Stimulated activated CD4-positive, alpha-beta T cell treated with anti-CD3 and anti-CD28 coated beads, Interleukin-12 subunit alpha, Interleukin-12 subunit beta, amount 100 ng/mL, for 24 hours (primary cell): ENCODE measurements at regions not wholly inside any gene's neighbourhood (a gene's known extent, or its start where the extent isn't known, plus 50 kb on each side); places are given as distances from the start of the nearest gene placed in this dataset.

Source experiments
- DNase-seq, 2 experiments: peaks; one replicate each; pipeline ENCODE4 v3.0.0-alpha.2; 2020; ENCODE audit warnings: low read depth in 2 of 2

DNA sequence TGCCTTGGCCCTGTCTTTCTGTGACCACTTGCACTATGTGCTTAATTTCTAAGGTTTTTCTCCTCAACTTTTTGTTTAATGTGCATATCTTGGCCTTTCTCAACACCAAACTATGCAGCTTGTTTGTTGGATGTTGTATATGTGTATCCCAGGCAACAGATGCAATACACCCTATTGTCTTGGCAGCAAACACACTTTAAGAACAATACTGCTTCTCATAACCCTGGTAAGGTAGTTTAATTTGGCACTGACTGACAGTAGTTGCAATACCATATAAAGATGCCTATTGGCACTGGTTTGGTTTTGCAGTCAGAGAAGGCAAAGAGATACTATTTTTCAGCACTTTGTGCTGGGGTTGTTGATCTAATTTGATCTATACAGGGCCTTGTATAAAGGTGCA lies 360.7 kb upstream of the CWC22 start:
- no peak for DNase-seq

DNA sequence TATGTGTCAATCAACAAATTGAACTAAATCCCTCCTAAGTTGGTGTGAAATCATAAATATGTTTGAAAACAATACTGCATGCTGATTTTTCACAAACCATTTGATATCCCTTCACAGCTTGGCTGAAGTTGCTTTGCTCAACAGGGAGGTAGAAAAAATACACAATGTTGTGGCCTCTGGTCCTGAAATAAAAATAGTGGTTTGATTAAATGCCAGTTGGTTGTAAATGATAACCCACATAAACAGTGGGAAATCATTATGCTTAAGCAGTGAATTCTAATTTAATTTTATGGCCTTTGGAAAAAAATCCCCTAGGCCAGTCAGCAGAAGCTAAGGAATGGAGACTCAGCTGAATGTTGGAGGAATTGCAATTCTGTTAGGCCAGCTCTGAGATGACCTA lies 359.4 kb upstream of the CWC22 start:
- no peak for DNase-seq

DNA sequence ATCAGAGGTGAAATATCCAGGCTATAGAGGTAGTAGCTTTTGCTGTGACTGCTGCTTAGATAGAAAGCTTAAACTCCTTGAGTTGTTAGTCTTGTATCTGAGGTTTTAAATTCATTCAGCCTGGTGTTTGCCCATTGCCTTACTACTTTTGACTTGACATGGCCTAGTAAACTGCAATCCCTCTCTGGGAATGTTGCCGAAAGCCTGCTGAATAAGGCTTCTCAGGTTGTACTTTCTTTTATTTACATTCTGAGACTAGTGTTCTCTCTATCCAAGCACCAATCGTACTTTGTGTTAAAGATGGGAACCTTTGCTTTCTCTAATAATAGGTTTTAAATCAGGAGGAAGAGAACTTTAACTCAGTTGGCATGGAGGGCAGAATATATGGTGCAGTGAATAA lies 357.6 kb upstream of the CWC22 start:
- no peak for DNase-seq

DNA sequence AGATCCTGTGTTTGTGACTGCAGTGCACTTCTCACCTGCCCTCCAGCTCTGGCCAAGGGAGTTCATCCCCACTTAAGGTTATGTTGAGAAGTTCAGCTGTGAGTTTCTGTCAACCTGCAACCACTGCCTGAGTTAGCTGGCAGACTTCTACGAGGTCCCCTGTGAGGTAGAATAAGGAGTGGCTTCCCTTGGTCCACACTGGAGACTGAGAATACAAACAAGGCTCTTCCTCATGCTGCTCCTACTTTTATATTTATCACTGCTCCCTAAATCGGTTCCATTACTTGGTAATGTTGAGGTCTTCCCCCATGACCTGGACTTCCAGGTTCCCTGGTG lies 353.2 kb upstream of the CWC22 start:
- DNase-seq, result no peak

DNA sequence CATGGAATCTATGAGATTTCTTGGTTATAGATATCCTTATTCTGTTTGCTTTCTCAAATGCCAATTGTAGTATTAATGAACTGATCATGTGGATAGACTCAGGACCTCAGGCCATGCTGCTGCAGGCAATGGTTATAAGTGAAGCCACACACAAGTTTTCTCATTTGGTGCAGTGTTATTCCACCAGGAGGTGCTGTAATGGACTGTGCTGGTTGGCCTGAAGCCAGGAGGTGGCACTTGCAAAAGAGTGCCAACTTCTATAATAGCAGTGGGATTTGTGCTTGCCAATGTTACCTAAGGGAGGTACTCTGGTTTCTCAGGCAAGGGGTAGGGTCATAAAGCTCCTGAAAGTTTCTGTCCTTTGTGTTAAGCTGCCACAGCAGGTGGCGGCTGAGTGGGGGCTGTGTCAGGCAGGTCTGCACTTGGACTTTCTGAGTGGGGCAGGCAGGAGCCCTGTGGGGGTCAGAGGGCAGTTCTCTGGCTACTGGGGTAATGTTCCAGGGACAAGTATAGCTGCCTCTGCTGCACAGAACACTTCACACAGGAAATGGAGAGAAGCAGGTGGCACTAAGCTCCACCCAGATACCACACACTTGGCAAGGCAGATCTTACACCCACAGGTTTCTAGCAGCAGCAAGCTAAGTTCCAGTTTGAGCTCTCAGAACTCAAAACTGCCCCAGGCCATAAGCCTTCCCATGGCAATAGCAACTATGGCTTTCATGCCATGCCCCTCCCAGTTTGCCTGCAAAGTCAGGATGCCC lies 352.6 kb upstream of the CWC22 start:
- DNase-seq, result no peak

DNA sequence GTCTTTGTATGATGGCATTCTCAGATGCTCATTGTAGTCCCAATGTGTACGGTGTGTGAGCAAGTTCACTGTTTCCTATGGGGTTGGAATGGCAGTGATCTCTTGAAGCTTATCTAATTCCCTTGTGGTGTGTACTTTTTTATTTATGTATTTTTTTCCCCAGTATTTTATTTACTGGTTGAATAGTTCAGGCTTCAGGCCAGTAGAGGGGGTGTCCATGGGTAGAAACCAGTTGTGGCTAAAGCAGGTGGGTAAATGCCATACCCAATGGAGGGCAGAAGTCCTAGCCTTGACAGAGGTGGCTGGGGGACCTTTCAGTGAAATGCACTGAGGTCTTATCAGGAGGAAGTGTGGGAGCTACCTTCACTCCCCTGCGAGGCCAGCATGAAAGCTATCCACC lies 351.4 kb upstream of the CWC22 start:
- no peak for DNase-seq

DNA sequence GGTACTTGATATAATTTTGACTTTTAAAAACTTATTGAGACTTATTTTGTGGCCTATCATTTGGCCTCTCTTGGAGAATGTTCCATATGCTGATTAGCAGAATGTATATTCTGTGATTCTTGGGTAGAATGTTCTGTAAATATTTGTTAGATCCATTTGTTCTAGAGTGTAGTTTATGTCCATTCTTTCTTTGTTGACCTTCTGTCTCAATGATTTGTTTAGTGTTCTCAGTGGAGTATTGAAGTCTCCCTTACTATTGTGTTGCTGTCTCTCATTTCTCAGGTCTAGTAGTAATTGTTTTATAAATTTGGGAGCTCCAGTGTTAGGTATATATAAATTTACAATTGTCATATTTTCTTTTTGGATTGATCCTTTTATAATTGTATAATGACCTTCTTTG lies 349.6 kb upstream of the CWC22 start:
- DNase-seq, result no peak

DNA sequence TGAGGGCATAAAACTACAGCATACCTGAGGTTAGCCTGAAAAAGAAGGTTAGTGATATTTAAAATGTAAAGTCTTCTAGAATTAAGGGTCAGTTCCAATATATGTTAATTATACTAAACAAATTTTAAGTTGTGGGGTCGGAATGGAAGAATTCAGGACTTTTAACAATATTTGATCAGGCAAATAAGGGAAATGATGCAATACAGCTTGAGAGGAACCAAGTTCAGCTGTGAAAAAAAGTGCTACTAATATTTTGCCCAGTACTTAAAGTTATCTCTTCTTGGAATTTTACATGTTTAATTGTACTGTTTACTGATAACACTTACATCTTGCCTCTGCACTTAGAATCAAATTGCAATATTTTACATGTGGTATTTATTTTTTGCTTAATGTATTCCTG lies 345.5 kb upstream of the CWC22 start:
- no peak for DNase-seq

DNA sequence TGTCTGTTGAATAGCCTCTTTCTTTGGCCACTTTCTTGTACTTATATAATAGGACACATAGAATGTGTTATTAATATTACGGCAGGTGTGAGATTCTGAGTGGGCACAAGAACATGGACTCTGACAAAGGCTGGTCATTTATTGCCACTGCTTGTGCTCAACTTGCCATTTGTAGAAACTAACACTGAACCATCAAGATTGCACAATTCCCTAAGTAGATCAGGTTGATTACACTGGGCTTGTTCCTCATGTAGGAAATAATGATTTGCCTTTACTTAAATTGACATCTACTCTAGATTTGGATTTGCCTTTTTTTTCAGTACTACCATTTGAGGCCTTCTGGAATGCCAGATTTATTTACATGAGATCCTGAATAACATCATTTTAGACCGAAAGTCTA lies 342.7 kb upstream of the CWC22 start:
- DNase-seq, result no peak

DNA sequence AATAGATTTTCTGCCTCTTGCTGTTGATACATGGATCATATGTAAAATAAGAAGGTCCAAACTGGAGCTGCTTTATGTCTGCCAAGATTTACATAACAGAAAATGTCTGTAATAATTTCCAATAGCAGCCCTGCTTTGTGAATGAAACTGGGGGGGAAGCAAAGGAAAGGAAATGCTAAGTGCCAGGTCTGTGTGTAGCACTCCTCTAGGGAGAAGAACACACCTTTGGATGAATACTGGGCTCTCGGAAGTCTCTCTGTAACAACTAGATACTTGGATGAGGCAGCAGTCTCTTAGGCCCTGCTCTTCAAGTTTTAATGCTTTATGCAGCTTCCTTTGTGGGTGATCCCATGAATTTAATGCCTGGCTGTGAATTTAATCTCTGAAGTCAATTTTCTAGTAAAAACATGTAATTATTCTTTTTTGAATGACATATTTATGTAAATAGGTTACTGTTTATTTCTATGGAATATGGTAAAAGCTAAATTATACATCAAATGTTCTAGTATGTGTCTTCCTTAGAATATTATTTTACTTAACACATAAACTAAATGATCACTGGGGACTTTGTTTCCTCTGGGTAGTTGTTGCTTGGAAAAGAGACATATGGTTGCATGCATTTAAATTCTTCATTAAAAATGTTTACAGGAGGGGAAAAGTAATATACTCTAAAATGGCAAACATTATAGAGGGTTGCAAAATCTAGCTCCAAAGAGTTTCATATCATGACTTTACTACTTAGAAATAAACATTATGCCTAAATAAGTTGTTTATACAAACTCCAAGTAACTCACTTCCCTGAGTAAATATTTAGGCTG lies 336.6 kb upstream of the CWC22 start:
- DNase-seq, result no peak

DNA sequence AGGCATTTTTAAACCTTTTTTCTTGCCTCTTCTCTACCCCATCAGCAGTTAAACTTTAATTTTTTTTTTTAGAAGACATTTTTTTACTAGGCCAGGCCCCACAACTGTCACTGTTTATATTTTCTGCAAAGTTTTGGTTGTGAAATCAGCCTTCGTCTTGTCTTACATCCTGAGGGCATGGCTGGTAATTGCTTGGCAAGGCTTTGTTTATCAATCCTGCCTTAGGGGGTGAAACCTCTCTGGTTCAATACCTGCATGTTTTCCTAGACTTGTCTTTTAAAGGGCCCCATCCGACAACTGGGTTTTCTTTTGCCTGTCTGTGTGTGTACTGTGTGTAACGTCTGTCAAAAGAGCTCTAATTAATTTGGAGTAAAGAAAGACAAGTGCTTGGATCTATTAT lies 330.0 kb upstream of the CWC22 start:
- no peak for DNase-seq

DNA sequence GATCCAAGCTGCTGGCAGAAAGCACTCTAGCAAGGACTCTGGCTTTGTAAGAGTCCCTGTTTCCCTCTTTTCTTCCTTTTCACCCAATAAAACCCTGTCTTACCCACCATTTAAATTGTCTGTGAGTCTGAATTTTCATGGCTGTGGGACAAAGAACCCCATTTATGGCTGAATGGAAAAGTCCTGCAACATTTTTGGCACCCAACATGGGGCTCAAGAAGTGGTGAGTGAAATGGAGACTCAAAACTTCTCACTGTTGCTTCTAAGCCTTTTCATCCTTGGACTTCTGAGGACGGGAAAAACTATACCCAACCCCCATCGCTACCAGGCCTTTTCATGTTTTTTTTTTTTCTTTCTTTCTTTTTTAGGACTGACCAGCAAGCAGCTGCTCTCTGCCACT lies 329.5 kb upstream of the CWC22 start:
- DNase-seq, result no peak

DNA sequence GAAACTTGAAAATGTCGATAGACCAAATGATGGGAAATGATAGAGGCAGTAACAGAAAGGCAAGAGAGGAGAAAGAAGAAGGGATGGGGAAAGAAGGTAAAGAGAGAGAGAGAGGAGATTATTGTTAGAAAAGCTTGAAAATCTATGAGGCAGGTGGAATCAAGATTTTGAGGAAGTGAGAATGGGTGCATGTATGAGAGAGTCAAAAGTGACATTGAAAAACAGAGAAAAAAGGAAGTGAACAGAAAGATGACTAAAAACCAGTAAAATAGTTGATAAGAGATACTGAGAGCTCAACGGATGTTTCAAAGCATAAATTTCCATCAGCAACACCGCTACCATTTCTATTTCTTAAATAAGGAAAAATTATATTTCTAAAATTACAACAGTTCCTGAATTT lies 327.4 kb upstream of the CWC22 start:
- no peak for DNase-seq

DNA sequence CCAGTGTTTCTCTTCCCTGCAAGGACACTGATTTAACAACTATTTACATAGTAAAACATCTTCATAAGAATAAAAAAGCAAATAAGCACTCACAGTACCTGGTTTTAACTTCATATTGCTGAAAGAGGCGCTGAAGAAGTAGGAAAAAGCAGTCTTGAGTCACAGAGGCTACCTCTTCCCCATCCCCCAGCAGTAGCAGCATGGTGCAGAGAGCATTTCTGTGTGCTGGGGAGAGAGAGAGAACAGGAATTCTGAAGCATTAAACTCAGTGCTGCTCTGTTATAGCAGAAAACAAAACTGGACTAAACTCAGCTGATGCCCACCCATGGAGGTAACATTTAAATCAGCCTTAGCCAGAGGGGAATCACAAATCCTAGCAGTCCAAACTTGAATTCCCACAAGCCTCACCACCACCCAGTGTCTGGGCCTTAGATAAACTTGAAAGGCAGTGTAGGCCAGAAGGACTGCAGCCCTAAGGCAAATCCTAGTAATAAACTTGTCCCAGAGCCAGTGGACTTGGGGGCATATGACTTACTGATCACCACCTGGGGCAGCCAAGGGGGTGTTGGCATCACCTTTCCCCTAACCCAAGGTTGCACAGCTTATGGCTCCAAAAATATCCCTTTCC lies 321.8 kb upstream of the CWC22 start:
- DNase-seq, result no peak

DNA sequence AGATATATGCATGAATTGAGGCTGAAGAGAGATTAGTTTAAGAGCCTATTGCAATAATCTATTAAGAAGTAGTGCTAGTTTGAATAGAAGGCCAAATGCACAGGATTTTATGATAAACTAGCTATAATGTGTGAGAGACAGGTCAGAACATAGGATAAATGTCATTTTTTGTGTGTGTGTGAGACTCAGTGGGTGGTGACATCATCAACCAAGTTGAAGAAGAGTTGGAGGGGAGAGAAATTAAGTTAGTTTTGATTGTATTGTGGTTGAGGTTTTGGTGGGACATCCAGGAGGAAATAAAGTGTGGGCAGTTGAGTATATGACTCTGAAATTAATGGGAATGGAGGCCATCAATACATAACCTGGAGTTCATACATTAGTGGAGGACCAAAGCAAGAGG lies 320.1 kb upstream of the CWC22 start:
- no peak for DNase-seq

DNA sequence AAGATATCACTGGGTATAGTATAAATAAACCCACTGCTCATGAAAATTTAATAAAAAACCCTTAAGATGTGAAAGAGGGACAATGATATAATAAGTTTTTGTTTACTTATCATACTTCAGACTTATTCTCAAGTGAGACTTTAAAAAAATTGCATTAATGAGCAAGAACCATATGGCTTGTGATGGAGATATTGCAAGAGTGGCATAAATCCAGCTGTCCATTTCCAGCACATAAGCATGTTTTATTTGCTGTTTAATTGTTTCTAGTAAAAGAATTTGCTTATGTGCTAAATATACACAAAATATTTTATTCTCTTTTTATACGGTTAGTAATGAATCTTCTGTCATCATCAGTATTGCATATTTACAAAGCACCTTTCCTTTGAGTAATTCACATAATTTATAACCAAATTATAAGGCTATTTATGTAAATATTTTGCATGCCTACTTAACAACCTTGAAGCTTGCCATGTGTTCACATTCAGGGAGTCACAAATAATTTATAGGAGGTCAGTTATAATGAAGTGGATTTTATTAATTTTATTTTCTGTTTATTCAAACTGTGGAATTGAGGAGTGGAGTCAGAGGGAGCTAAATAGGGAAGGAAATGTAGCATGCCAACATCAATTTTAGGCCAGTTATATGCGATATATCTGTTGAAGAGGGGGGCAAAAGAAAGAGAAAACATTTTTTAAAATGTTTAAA lies 318.5 kb upstream of the CWC22 start:
- no peak for DNase-seq

DNA sequence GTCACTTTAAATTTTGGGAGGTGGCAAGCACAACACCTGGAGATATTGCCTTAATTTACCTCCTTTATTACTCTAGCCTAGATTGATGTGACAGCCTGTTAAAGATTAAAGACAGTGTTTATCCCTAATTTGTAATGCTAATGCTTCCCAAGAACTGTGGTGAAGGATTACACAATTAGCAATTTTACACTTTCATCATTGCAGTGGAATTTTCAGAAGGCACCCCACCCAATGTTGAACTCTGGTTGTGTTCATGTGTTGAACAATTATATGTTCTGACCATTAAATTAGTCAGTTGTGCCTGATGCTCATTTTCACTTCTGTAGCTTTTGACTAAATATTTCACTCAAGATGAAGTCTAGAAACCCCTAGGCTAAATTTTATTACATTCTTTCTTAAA lies 317.1 kb upstream of the CWC22 start:
- no peak for DNase-seq

DNA sequence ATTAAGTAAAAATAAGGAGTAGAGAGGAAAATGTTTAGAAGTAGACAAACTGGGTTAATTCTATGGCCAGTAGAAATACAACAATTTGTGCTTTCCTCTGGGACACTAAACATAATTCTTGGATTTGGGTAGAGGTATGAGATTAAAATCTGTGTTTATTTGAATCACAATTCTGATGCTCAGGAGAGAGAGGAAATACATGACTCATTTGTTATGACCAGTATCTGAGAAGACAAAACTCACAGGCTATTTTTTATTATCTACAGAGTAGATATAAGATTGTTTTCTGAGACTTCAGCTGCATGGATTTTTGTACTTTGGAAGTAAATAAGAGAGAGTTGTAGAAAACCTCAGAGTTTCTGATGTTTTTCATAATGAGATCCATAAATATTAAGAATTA lies 315.7 kb upstream of the CWC22 start:
- no peak for DNase-seq

DNA sequence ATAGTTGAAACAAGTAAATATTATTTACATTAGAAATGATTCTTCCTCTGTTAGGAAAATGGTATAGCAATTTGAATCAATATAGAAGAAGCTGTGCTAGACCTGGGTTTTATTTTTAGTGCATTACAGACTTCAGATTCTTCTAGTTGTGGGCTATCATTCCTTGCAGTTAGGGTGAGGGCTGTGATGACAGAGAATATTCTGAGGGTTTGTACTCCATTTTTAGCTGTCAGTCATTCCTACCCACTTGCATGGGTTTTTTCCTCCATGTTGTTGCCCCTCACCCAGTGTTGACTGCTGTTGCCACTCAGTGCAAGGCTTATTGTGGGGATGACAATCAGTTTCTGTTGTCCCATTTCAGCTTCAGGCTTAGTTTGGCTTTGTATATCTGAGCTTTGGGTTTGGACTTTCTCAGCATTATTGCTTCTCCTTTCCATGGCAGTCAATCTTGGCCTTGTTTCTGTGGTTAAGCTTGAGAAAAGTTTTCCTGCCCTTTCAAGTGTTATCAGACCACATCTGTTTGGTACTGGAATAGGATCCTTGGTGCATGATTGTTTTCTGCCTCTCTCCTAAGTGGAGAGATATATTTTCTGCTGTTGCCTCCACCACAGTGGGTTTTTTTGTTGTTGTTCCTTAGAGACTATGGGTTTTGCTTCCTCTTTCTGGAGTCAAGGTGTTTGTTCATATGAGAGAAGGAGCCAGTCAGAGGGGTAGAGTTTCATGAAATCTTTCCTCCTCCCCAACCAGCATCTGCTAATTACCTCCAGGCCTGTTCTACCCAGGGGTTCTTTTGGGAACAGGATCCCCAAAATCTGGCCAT lies 312.7 kb upstream of the CWC22 start:
- DNase-seq, result no peak

DNA sequence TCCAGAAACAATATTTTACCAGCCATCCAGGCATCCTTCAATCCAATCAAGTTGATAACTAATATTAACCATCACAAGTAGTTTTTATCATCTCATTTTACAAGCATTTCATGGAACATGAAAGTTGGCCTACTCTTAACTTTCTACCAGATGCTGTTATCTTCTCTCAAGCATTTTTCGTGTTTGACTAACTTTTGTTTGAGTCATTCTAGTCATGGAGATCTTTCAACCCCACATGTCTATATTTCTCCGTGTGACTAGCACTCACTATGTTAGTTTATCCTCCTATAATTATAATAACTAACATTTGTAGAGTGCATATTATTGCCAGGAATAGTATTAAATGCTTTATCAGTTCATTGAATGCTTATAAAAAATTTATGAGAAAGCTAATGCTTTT lies 307.0 kb upstream of the CWC22 start:
- DNase-seq, result no peak

DNA sequence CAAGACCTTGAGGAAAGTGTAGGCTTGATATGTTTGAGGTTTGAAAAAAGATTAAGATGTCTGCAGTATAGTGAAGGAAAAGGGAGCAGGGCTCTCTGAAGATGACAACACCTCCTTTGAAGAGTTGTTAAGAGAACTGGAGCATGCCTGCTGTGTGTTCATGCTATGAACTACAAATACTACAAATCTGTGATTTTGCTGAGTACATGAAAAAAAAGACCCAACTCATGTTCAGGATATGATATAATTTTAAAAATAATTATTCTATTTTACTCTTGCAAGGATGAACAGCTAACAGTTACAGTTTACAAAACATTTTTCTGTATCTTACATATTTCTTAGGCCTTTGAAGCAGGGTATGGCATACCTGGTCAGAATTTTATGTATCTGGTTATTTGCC lies 305.4 kb upstream of the CWC22 start:
- no peak for DNase-seq

DNA sequence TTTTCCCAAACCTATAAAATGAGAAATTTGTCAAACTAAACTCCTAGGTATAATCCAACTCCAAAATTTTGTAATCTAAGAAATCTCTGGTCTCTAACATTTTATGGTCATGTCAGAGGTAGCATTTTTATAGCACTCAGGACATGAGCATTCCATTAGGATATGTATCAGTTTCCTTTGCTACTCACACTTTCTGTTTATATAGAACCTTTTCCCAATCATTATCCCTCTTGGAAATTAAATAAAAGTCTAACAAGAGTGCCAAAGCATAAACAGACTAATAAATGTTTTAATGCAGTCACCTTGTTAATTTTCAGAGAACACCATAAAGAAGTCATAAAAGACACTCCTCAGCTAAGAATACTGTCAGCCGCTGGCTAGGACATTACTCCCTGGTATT lies 300.0 kb upstream of the CWC22 start:
- no peak for DNase-seq
